ENCODE measurements at regions not wholly inside any gene's neighbourhood (a gene's known extent, or its start where the extent isn't known, plus 50 kb on each side); places are given as distances from the start of the nearest gene placed in this dataset.

DNA sequence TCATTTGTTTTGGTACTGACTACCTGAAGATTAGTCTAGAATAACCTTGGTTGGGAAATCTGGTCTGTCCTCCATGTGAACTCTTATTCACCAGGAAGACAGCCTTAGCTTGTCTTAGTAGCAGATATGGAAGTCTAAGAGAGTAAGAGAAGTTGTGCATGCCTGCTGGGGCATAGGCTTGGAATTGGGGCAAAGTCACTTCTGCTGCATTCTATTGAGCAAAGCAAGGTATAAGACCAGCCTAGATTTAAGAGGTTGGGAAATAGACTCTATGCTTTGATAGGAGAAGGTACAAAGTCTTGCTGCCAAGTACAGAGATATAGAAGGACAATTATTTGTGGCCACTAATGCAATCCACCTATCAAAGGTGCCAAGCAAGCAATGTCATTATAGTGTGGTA lies 464.0 kb upstream of the BOD1L1 start (continued):
- TF ChIP-seq CHD7 (IDR thresholded peaks at IDR 0.05; ENCODE audit: insufficient replicate concordance, low read length) (no peak), YY1 (IDR thresholded peaks at IDR 0.05; ENCODE audit: low read depth, low read length) (no peak), JUND (IDR thresholded peaks at IDR 0.05; ENCODE audit: low read length) (no peak), USF2 (IDR thresholded peaks at IDR 0.05; ENCODE audit: low read length) (no peak), POLR2A (IDR thresholded peaks at IDR 0.05; ENCODE audit: control extremely low read depth in 1 of 2, low read depth in 2 of 2, low read length in 2 of 2) (no peak)

Data from H1 (cell line).